Body of pancreas (tissue), 4 donors: ENCODE measurements at regions not wholly inside any gene's neighbourhood (a gene's known extent, or its start where the extent isn't known, plus 50 kb on each side); places are given as distances from the start of the nearest gene placed in this dataset.

Experiments used
- CTCF ChIP-seq, 7 experiments: fragments of 450-650 bp in 4 of 7; fragments of 200-600 bp in 3 of 7; sonication (generic) in 3 of 7; IDR thresholded peaks; one replicate each; pipeline ENCODE4 v1.5.1; 2016 to 2019; ENCODE audit warnings: antibody characterized with exemption in 7 of 7
- POLR2A ChIP-seq, 3 donors: fragments of 450-650 bp; IDR thresholded peaks; one replicate each; pipeline ENCODE4 v1.6.1; 2016; ENCODE audit warnings: antibody characterized with exemption in 3 of 3, mild to moderate bottlenecking in 2 of 3

- TF ChIP-seq POLR2A (IDR thresholded peaks at IDR 0.05): no peak
- TF ChIP-seq CTCF (IDR thresholded peaks at IDR 0.05): no peak
These were observed 211.2 kb downstream of the CNTN3 start for GRCh38 chr3:74403307-74403706.
